Neuronal stem cell (in vitro differentiated cells): ENCODE measurements at regions not wholly inside any gene's neighbourhood (a gene's known extent, or its start where the extent isn't known, plus 50 kb on each side); places are given as distances from the start of the nearest gene placed in this dataset.

Source experiments
- DNase-seq: peaks from one replicate; pipeline ENCODE4 v3.0.0-alpha.2; 2013; ENCODE audit warnings: low spot score
- H2AFZ ChIP-seq: one replicate; pipeline ENCODE4 v1.6.1; 2013; ENCODE audit warnings: mild to moderate bottlenecking, low read length, inconsistent platforms
- H2AK5ac ChIP-seq: 2 replicates; pipeline ENCODE4 v1.6.1; 2013; ENCODE audit warnings: low read depth, mild to moderate bottlenecking, inconsistent platforms, low read length, moderate library complexity, mixed read lengths
- H2BK120ac ChIP-seq: 2 replicates; pipeline ENCODE4 v1.6.1; 2013; ENCODE audit warnings: low read depth, mild to moderate bottlenecking, inconsistent platforms, low read length, moderate library complexity, mixed read lengths
- H2BK12ac ChIP-seq: one replicate; pipeline ENCODE4 v1.6.1; 2013; ENCODE audit warnings: low read length, inconsistent platforms
- H2BK15ac ChIP-seq: 2 replicates; pipeline ENCODE4 v1.6.1; 2013; ENCODE audit warnings: mild to moderate bottlenecking, low read length, inconsistent platforms, mixed read lengths
- H2BK5ac ChIP-seq: one replicate; pipeline ENCODE4 v1.6.1; 2013; ENCODE audit warnings: inconsistent platforms, mild to moderate bottlenecking, low read length, moderate library complexity
- H3K14ac ChIP-seq: one replicate; pipeline ENCODE4 v1.6.1; 2013; ENCODE audit warnings: low read length, inconsistent platforms
- H3K18ac ChIP-seq: 2 replicates; pipeline ENCODE4 v1.6.1; 2013; ENCODE audit warnings: low read length, inconsistent platforms
- H3K23ac ChIP-seq: 2 replicates; pipeline ENCODE4 v1.6.1; 2013; ENCODE audit warnings: low read depth, mild to moderate bottlenecking, mixed read lengths, low read length, inconsistent platforms; ENCODE audit not compliant: poor library complexity
- H3K27ac ChIP-seq: replicated peaks from 3 replicates; pipeline ENCODE4 v1.5.1; 2013; ENCODE audit warnings: low read length, inconsistent platforms
- H3K27me3 ChIP-seq, 3 experiments: 2 replicates each; pipeline ENCODE4 v1.6.1; 2013; ENCODE audit warnings: low read length in 3 of 3, mild to moderate bottlenecking in 2 of 3, inconsistent platforms in 1 of 3, low read depth in 1 of 3, mixed read lengths in 1 of 3, moderate library complexity in 1 of 3; ENCODE audit not compliant: control insufficient read depth in 3 of 3, insufficient read depth in 3 of 3
- H3K36me3 ChIP-seq, 2 donors: replicated peaks in 1 of 2; 2 replicates each; pipeline ENCODE4 v1.6.1; 2013; ENCODE audit warnings: low read length in 2 of 2; ENCODE audit not compliant: control insufficient read depth in 2 of 2, insufficient read depth in 2 of 2
- H3K4ac ChIP-seq: 2 replicates; pipeline ENCODE4 v1.6.1; 2013; ENCODE audit warnings: inconsistent platforms, mild to moderate bottlenecking, low read length, moderate library complexity
- H3K4me1 ChIP-seq, 2 donors: 1 replicate in 1 of 2; 2 replicates in 1 of 2; pipeline ENCODE4 v1.6.1; 2013; ENCODE audit warnings: low read length in 2 of 2, low read depth in 1 of 2; ENCODE audit not compliant: control insufficient read depth in 2 of 2, insufficient read depth in 1 of 2
- H3K4me2 ChIP-seq: one replicate; pipeline ENCODE4 v1.6.1; 2013; ENCODE audit warnings: mild to moderate bottlenecking, low read length, inconsistent platforms; ENCODE audit not compliant: insufficient read depth, poor library complexity, severe bottlenecking
- H3K4me3 ChIP-seq, 2 donors: 2 replicates each; pipeline ENCODE4 v1.5.1; 2013; ENCODE audit warnings: low read length in 2 of 2, mild to moderate bottlenecking in 2 of 2, inconsistent platforms in 1 of 2, moderate library complexity in 1 of 2
- H3K79me1 ChIP-seq: one replicate; pipeline ENCODE4 v1.6.1; 2013; ENCODE audit warnings: low read depth, mild to moderate bottlenecking, inconsistent platforms, low read length, moderate library complexity
- H3K9ac ChIP-seq: one replicate; pipeline ENCODE4 v1.6.1; 2013; ENCODE audit warnings: mild to moderate bottlenecking, low read depth, low read length, inconsistent platforms; ENCODE audit not compliant: poor library complexity
- H3K9me3 ChIP-seq, 2 donors: replicated peaks in 1 of 2; 2 replicates each; pipeline versions ENCODE3 to v1.6.1; 2013; ENCODE audit warnings: low read length in 2 of 2, mild to moderate bottlenecking in 2 of 2, inconsistent platforms in 1 of 2, low read depth in 1 of 2, mixed read lengths in 1 of 2, moderate library complexity in 1 of 2; ENCODE audit not compliant: control insufficient read depth in 2 of 2, insufficient read depth in 1 of 2
- H4K8ac ChIP-seq: one replicate; pipeline ENCODE4 v1.6.1; 2013; ENCODE audit warnings: low read depth, mild to moderate bottlenecking, inconsistent platforms, low read length, moderate library complexity
- H4K91ac ChIP-seq: one replicate; pipeline ENCODE4 v1.6.1; 2013; ENCODE audit warnings: low read length, low read depth, mild to moderate bottlenecking, inconsistent platforms; ENCODE audit not compliant: poor library complexity
- WGBS, 2 donors: extraction: QIAGEN DNeasy Blood & Tissue Kit; methylation state at CpG; one replicate each; pipeline ENCODE4 v1.1.7; 2013; ENCODE audit warnings: missing lambda C conversion rate in 2 of 2, mixed read lengths in 1 of 2; ENCODE audit not compliant: insufficient read length in 2 of 2, insufficient replicate concordance in 1 of 2; ENCODE audit errors: extremely low coverage in 2 of 2; 5-methylcytosine and 5-hydroxymethylcytosine counted together

- H3K4me1 ChIP-seq, result peaks cover 38 to 43% of the 10 kb centered on the region in 2 donors
- no peaks in the 10 kb centered on the region for H3K36me3 ChIP-seq
- no peak overlapping the region for H2AK5ac ChIP-seq
- H4K91ac ChIP-seq, result no peak overlapping the region
- H3K27me3 ChIP-seq, result peaks cover 0 to 2% (median 0%) of the 10 kb centered on the region in 3 experiments
- no peak overlapping the region for H2BK5ac ChIP-seq
- H3K9me3 ChIP-seq, result no peaks in the 10 kb centered on the region
- DNase-seq, result no peak
- no peak overlapping the region for H3K23ac ChIP-seq
- no peak overlapping the region for H3K14ac ChIP-seq
- WGBS, 2 donors, result no CpG with 5 or more reads among the region's 8 CpGs
- H3K4ac ChIP-seq, result no peak overlapping the region
- H3K9ac ChIP-seq, result no peak overlapping the region
- no peak overlapping the region for H2BK12ac ChIP-seq
- H3K27ac ChIP-seq, result no peak overlapping the region
- no peak overlapping the region for H2AFZ ChIP-seq
- H3K4me3 ChIP-seq, result no peak overlapping the region
- H3K79me1 ChIP-seq, result no peaks in the 10 kb centered on the region
- no peak overlapping the region for H2BK15ac ChIP-seq
- no peak overlapping the region for H2BK120ac ChIP-seq
- no peak overlapping the region for H4K8ac ChIP-seq
- no peak overlapping the region for H3K4me2 ChIP-seq
- H3K18ac ChIP-seq, result no peak overlapping the region
These were observed 75.4 kb downstream of the CPN2 start for GRCh38 chr3:194275721-194276120.

GRCh38 chr3:194276768-194277103, 74.4 kb downstream of the CPN2 start:
- H3K4me3 ChIP-seq, result no peak overlapping the region
- no peaks in the 10 kb centered on the region for H3K79me1 ChIP-seq
- DNase-seq, result no peak
- peak overlapping the region; percentile 64 for H2BK15ac ChIP-seq
- H2BK12ac ChIP-seq, result peak overlapping the region; percentile 42
- H4K91ac ChIP-seq, result no peak overlapping the region
- H3K36me3 ChIP-seq, result no peaks in the 10 kb centered on the region
- no peak overlapping the region for H3K4me2 ChIP-seq
- no peak overlapping the region for H3K4ac ChIP-seq
- peaks cover 30 to 34% of the 10 kb centered on the region in 2 donors for H3K4me1 ChIP-seq
- no peak overlapping the region for H3K9ac ChIP-seq
- H3K14ac ChIP-seq, result no peak overlapping the region
- peak overlapping the region; percentile 93 for H3K18ac ChIP-seq
- H2BK5ac ChIP-seq, result no peak overlapping the region
- peak overlapping the region; percentile 57 for H2AK5ac ChIP-seq
- H3K9me3 ChIP-seq, result no peaks in the 10 kb centered on the region
- H3K27ac ChIP-seq, result no peak overlapping the region
- peaks cover 0 to 2% (median 0%) of the 10 kb centered on the region in 3 experiments for H3K27me3 ChIP-seq
- WGBS, 2 donors, result no CpG with 5 or more reads among the region's 4 CpGs
- no peak overlapping the region for H2AFZ ChIP-seq
- no peak overlapping the region for H4K8ac ChIP-seq
- H2BK120ac ChIP-seq, result no peak overlapping the region
- no peak overlapping the region for H3K23ac ChIP-seq

- Histone ChIP-seq H3K4me2 (no peak overlapping the region), H2BK15ac (peak overlapping the region; percentile 64), H3K9me3 (no peaks in the 10 kb centered on the region), H4K91ac (no peak overlapping the region), H2AK5ac (peak overlapping the region; percentile 57), H2BK5ac (no peak overlapping the region), H3K4ac (no peak overlapping the region), H3K36me3 (no peaks in the 10 kb centered on the region), H3K4me3 (no peak overlapping the region), H3K79me1 (no peaks in the 10 kb centered on the region), H2BK12ac (peak overlapping the region; percentile 65), H3K23ac (no peak overlapping the region), H3K27ac (no peak overlapping the region), H3K9ac (no peak overlapping the region), H2BK120ac (no peak overlapping the region), H3K4me1 (peaks cover 30 to 34% of the 10 kb centered on the region in 2 donors), H2AFZ (peak overlapping the region; percentile 47), H3K27me3 (peaks cover 0 to 2% (median 0%) of the 10 kb centered on the region in 3 experiments), H3K18ac (peak overlapping the region; percentile 93), H3K14ac (peak overlapping the region; percentile 73), H4K8ac (no peak overlapping the region)
- WGBS, 2 donors, result no CpG with 5 or more reads among the region's 16 CpGs
- no peak for DNase-seq
These were observed 73.9 kb downstream of the CPN2 start for GRCh38 chr3:194277104-194277785.

GRCh38 chr3:194277786-194278130, 73.4 kb downstream of the CPN2 start:
- Histone ChIP-seq H2BK15ac (peak overlapping the region; percentile 64), H3K4me1 (peaks cover 32 to 38% of the 10 kb centered on the region in 2 donors), H3K4ac (no peak overlapping the region), H2BK120ac (no peak overlapping the region), H3K23ac (no peak overlapping the region), H3K27me3 (peaks cover 0 to 4% (median 0%) of the 10 kb centered on the region in 3 experiments), H2BK5ac (no peak overlapping the region), H4K8ac (no peak overlapping the region), H3K18ac (peak overlapping the region; percentile 81), H3K4me2 (no peak overlapping the region), H3K9ac (no peak overlapping the region), H3K27ac (no peak overlapping the region), H3K36me3 (no peaks in the 10 kb centered on the region), H3K79me1 (no peaks in the 10 kb centered on the region), H2AK5ac (peak overlapping the region; percentile 2), H3K4me3 (no peak overlapping the region), H3K9me3 (no peaks in the 10 kb centered on the region), H2AFZ (peak overlapping the region; percentile 47), H3K14ac (no peak overlapping the region), H2BK12ac (no peak overlapping the region), H4K91ac (no peak overlapping the region)
- no peak for DNase-seq
- WGBS, 2 donors, result no CpG with 5 or more reads among the region's 6 CpGs
